Neural progenitor cell (in vitro differentiated cells): ENCODE measurements at regions not wholly inside any gene's neighbourhood (a gene's known extent, or its start where the extent isn't known, plus 50 kb on each side); places are given as distances from the start of the nearest gene placed in this dataset.

Experiments
- DNase-seq: peaks from one replicate; pipeline ENCODE4 v3.0.0-alpha.2; 2016; ENCODE audit warnings: low spot score
- H2AFZ ChIP-seq: fragments of 200-600 bp; sonication (generic); replicated peaks from 2 replicates; pipeline ENCODE4 v1.6.1; 2016; ENCODE audit warnings: antibody characterized with exemption
- H3F3A ChIP-seq: fragments of 200-600 bp; sonication (generic); 2 replicates; pipeline ENCODE4 v1.6.1; 2016; ENCODE audit warnings: antibody characterized with exemption, low read depth
- H3K27ac ChIP-seq: fragments of 200-600 bp; sonication (generic); 2 replicates; pipeline ENCODE4 v1.5.1; 2016; ENCODE audit warnings: mild to moderate bottlenecking
- H3K27me3 ChIP-seq: fragments of 200-600 bp; sonication (generic); 2 replicates; pipeline ENCODE4 v1.6.1; 2016; ENCODE audit warnings: mild to moderate bottlenecking, moderate library complexity
- H3K36me3 ChIP-seq: fragments of 200-600 bp; sonication (generic); 2 replicates; pipeline ENCODE4 v1.5.1; 2016
- H3K4me1 ChIP-seq: fragments of 200-600 bp; sonication (generic); 2 replicates; pipeline ENCODE4 v1.6.1; 2016; ENCODE audit warnings: mixed run types
- H3K4me2 ChIP-seq: fragments of 200-600 bp; sonication (generic); 2 replicates; pipeline ENCODE4 v1.6.1; 2016
- H3K4me3 ChIP-seq: fragments of 200-600 bp; sonication (generic); 2 replicates; pipeline ENCODE4 v1.5.1; 2016
- H3K79me2 ChIP-seq: fragments of 200-600 bp; sonication (generic); 2 replicates; pipeline ENCODE4 v1.6.1; 2016; ENCODE audit warnings: low read depth
- H3K9ac ChIP-seq: fragments of 200-600 bp; sonication (generic); 2 replicates; pipeline ENCODE4 v1.6.1; 2016
- H3K9me3 ChIP-seq: fragments of 200-600 bp; sonication (generic); 2 replicates; pipeline ENCODE4 v1.5.1; 2016; ENCODE audit warnings: low read depth
- H4K20me1 ChIP-seq: fragments of 200-600 bp; sonication (generic); 2 replicates; pipeline ENCODE4 v1.6.1; 2016; ENCODE audit warnings: low read depth
- H3K27ac Mint-ChIP-seq: 3 replicates; pipeline ENCODE4 v1.8.0; 2021; ENCODE audit warnings: mixed read lengths
- H3K27me3 Mint-ChIP-seq: 2 replicates; pipeline ENCODE4 v1.8.0; 2022; ENCODE audit warnings: low read depth, mild to moderate bottlenecking, inconsistent platforms, moderate library complexity, mixed read lengths; ENCODE audit not compliant: insufficient read depth
- H3K36me3 Mint-ChIP-seq: 3 replicates; pipeline ENCODE4 v1.8.0; 2021; ENCODE audit warnings: mixed read lengths
- H3K4me1 Mint-ChIP-seq: 3 replicates; pipeline ENCODE4 v1.8.0; 2021; ENCODE audit warnings: mixed read lengths
- H3K4me3 Mint-ChIP-seq: 3 replicates; pipeline ENCODE4 v1.8.0; 2021; ENCODE audit warnings: mild to moderate bottlenecking, moderate library complexity, mixed read lengths
- H3K9me3 Mint-ChIP-seq: 3 replicates; pipeline ENCODE4 v1.8.0; 2020; ENCODE audit warnings: mixed read lengths
- CTCF ChIP-seq: fragments of 200-600 bp; sonication (generic); IDR thresholded peaks from 2 replicates; pipeline ENCODE4 v1.5.1; 2017; ENCODE audit warnings: antibody characterized with exemption, mild to moderate bottlenecking
- EZH2 ChIP-seq: fragments of 200-600 bp; sonication (generic); IDR thresholded peaks from 2 replicates; pipeline ENCODE4 v1.6.1; 2017; ENCODE audit warnings: antibody characterized with exemption, mild to moderate bottlenecking, moderate library complexity
- EZH2phosphoT487 ChIP-seq: fragments of 200-600 bp; sonication (generic); IDR thresholded peaks from 2 replicates; pipeline ENCODE4 v1.6.1; 2017; ENCODE audit warnings: antibody characterized with exemption

- TF ChIP-seq EZH2 = no peak
- no peak for TF ChIP-seq EZH2phosphoT487
- no peak for TF ChIP-seq CTCF
- Mint-ChIP-seq H3K9me3 (peaks cover 13% of the 10 kb centered on the region), H3K36me3 (no peaks in the 10 kb centered on the region)
Measured at GRCh38 chr4:123954220-123954619, 557.6 kb downstream of the SPRY1 start.

GRCh38 chr4:123955167-123955800 is 558.7 kb downstream of the SPRY1 start:
- Mint-ChIP-seq H3K9me3 (peaks cover 16% of the 10 kb centered on the region), H3K27me3 (no peaks in the 10 kb centered on the region), H3K27ac (no peak overlapping the region), H3K4me1 (no peaks in the 10 kb centered on the region), H3K4me3 (no peak overlapping the region), H3K36me3 (no peaks in the 10 kb centered on the region)
- H3K4me3 ChIP-seq = no peak overlapping the region
- DNase-seq = no peak
- H3K36me3 ChIP-seq = no peaks in the 10 kb centered on the region
- H3K27ac ChIP-seq = no peak overlapping the region
- no peaks in the 10 kb centered on the region for H3K4me1 ChIP-seq
- H2AFZ ChIP-seq = no peak overlapping the region
- H3F3A ChIP-seq = no peaks in the 10 kb centered on the region
- H3K27me3 ChIP-seq = no peaks in the 10 kb centered on the region
- H3K4me2 ChIP-seq = no peak overlapping the region
- no peaks in the 10 kb centered on the region for H3K79me2 ChIP-seq
- H3K9ac ChIP-seq = no peak overlapping the region
- TF ChIP-seq CTCF (no peak), EZH2 (no peak), EZH2phosphoT487 (no peak)
- H3K9me3 ChIP-seq = no peaks in the 10 kb centered on the region
- H4K20me1 ChIP-seq = no peaks in the 10 kb centered on the region

More at GRCh38 chr4:123954220-123954619, 557.6 kb downstream of the SPRY1 start:
- Histone ChIP-seq H3K4me3 (no peak overlapping the region), H3K79me2 (no peaks in the 10 kb centered on the region), H4K20me1 (no peaks in the 10 kb centered on the region), H3K9ac (no peak overlapping the region), H3K36me3 (no peaks in the 10 kb centered on the region), H3K9me3 (no peaks in the 10 kb centered on the region), H3K27me3 (no peaks in the 10 kb centered on the region), H3F3A (no peaks in the 10 kb centered on the region), H2AFZ (no peak overlapping the region), H3K27ac (no peak overlapping the region), H3K4me2 (no peak overlapping the region), H3K4me1 (no peaks in the 10 kb centered on the region)
- Mint-ChIP-seq H3K4me1 (no peaks in the 10 kb centered on the region), H3K27me3 (peaks cover 2% of the 10 kb centered on the region), H3K27ac (no peak overlapping the region), H3K4me3 (no peak overlapping the region)
- no peak for DNase-seq

- no peaks in the 10 kb centered on the region for H3K79me2 ChIP-seq
- H3K4me3 Mint-ChIP-seq = no peak overlapping the region
- H4K20me1 ChIP-seq = no peaks in the 10 kb centered on the region
- H3K27ac ChIP-seq = no peak overlapping the region
- H3K4me1 Mint-ChIP-seq = no peaks in the 10 kb centered on the region
- no peak for DNase-seq
- no peaks in the 10 kb centered on the region for H3F3A ChIP-seq
- peaks cover 16% of the 10 kb centered on the region for H3K9me3 Mint-ChIP-seq
- H3K27ac Mint-ChIP-seq = no peak overlapping the region
- no peak overlapping the region for H3K4me3 ChIP-seq
- TF ChIP-seq EZH2 (no peak), CTCF (no peak), EZH2phosphoT487 (no peak)
- no peaks in the 10 kb centered on the region for H3K4me1 ChIP-seq
- no peak overlapping the region for H3K4me2 ChIP-seq
- no peaks in the 10 kb centered on the region for H3K36me3 Mint-ChIP-seq
- no peaks in the 10 kb centered on the region for H3K27me3 Mint-ChIP-seq
- H3K9me3 ChIP-seq = no peaks in the 10 kb centered on the region
- H3K27me3 ChIP-seq = no peaks in the 10 kb centered on the region
- no peak overlapping the region for H2AFZ ChIP-seq
- H3K36me3 ChIP-seq = no peaks in the 10 kb centered on the region
- no peak overlapping the region for H3K9ac ChIP-seq
Measured at GRCh38 chr4:123956204-123956603, 559.6 kb downstream of the SPRY1 start.
